Karpas-422 (cell line): ENCODE measurements at regions not wholly inside any gene's neighbourhood (a gene's known extent, or its start where the extent isn't known, plus 50 kb on each side); places are given as distances from the start of the nearest gene placed in this dataset.
"Not testable (repeated sequence)": the region's sequence is repeated elsewhere in the genome, so short reads cannot be mapped to it uniquely, and the experiment has no call there.

Experiments used
- DNase-seq: peaks from one replicate; pipeline ENCODE4 v3.0.0-alpha.2; 2015
- H2AFZ ChIP-seq: fragments of 200-600 bp; sonication (generic); 2 replicates; pipeline ENCODE4 v1.6.1; 2014; ENCODE audit warnings: antibody characterized with exemption, low read length, mixed read lengths
- H3K27ac ChIP-seq: fragments of 200-600 bp; sonication (generic); 2 replicates; pipeline ENCODE4 v1.5.1; 2014; ENCODE audit warnings: mild to moderate bottlenecking, low read length, moderate library complexity
- H3K27me3 ChIP-seq: fragments of 200-600 bp; sonication (generic); 2 replicates; pipeline ENCODE4 v1.6.1; 2014; ENCODE audit warnings: low read length, mixed read lengths
- H3K36me3 ChIP-seq: fragments of 200-600 bp; sonication (generic); 2 replicates; pipeline ENCODE4 v1.6.1; 2014; ENCODE audit warnings: low read length, mixed read lengths; ENCODE audit not compliant: insufficient read depth
- H3K4me1 ChIP-seq: fragments of 200-600 bp; sonication (generic); 2 replicates; pipeline ENCODE4 v1.6.1; 2014; ENCODE audit warnings: mild to moderate bottlenecking, low read length, mixed read lengths
- H3K4me2 ChIP-seq: fragments of 200-600 bp; sonication (generic); 2 replicates; pipeline ENCODE4 v1.6.1; 2014; ENCODE audit warnings: low read length, low read depth, mild to moderate bottlenecking; ENCODE audit not compliant: poor library complexity, severe bottlenecking
- H3K4me3 ChIP-seq: fragments of 200-600 bp; sonication (generic); 2 replicates; pipeline ENCODE4 v1.5.1; 2014; ENCODE audit warnings: mild to moderate bottlenecking, antibody characterized with exemption, low read length, mixed read lengths
- H3K79me2 ChIP-seq: fragments of 200-600 bp; sonication (generic); 2 replicates; pipeline ENCODE4 v1.6.1; 2014; ENCODE audit warnings: mild to moderate bottlenecking, low read length, mixed read lengths
- H3K9ac ChIP-seq: fragments of 200-600 bp; sonication (generic); 2 replicates; pipeline ENCODE4 v1.6.0; 2014; ENCODE audit warnings: low read length
- H3K9me2 ChIP-seq: fragments of 200-600 bp; sonication (generic), shearing (Covaris generic); replicated peaks from 2 replicates; pipeline ENCODE4 v1.6.0; 2014; ENCODE audit warnings: mild to moderate bottlenecking, low read length, moderate library complexity; ENCODE audit not compliant: insufficient read depth
- H3K9me3 ChIP-seq: fragments of 300-700, 200-600 bp; sonication (generic); 2 replicates; pipeline ENCODE4 v1.6.1; 2014; ENCODE audit warnings: low read length, mixed read lengths
- H4K20me1 ChIP-seq: fragments of 200-600 bp; sonication (generic); 2 replicates; pipeline ENCODE4 v1.6.1; 2014; ENCODE audit warnings: mild to moderate bottlenecking, antibody characterized with exemption, low read length, low read depth; ENCODE audit not compliant: insufficient read depth

- Histone ChIP-seq H3K9me3 (no peaks in the 10 kb centered on the region), H3K9ac (no peak overlapping the region), H3K4me3 (no peak overlapping the region), H4K20me1 (no peaks in the 10 kb centered on the region), H3K36me3 (no peaks in the 10 kb centered on the region), H2AFZ (no peak overlapping the region), H3K79me2 (no peaks in the 10 kb centered on the region), H3K4me1 (no peaks in the 10 kb centered on the region), H3K27me3 (no peaks in the 10 kb centered on the region), H3K27ac (no peak overlapping the region), H3K9me2 (no peaks in the 10 kb centered on the region), H3K4me2 (no peak overlapping the region)
- no peak for DNase-seq
These were observed 173.9 kb downstream of the C9orf50 start for GRCh38 chr9:129446828-129447550.

GRCh38 chr9:129445794-129446306 lies 175.1 kb downstream of the C9orf50 start:
- no peak overlapping the region for H3K9ac ChIP-seq
- no peaks in the 10 kb centered on the region for H4K20me1 ChIP-seq
- no peak overlapping the region for H3K4me2 ChIP-seq
- no peaks in the 10 kb centered on the region for H3K4me1 ChIP-seq
- no peak for DNase-seq
- no peaks in the 10 kb centered on the region for H3K36me3 ChIP-seq
- no peaks in the 10 kb centered on the region for H3K79me2 ChIP-seq
- no peaks in the 10 kb centered on the region for H3K27me3 ChIP-seq
- H3K27ac ChIP-seq: no peak overlapping the region
- no peaks in the 10 kb centered on the region for H3K9me3 ChIP-seq
- H3K4me3 ChIP-seq: no peak overlapping the region
- H2AFZ ChIP-seq: no peak overlapping the region
- H3K9me2 ChIP-seq: no peaks in the 10 kb centered on the region

GRCh38 chr9:129443515-129444164 lies 177.3 kb downstream of the C9orf50 start:
- H3K9me3 ChIP-seq, H3K4me3 ChIP-seq, H3K4me2 ChIP-seq, DNase-seq, H3K27ac ChIP-seq, H3K4me1 ChIP-seq, H3K79me2 ChIP-seq, H4K20me1 ChIP-seq, H3K27me3 ChIP-seq, H3K9ac ChIP-seq, H3K9me2 ChIP-seq, H2AFZ ChIP-seq, H3K36me3 ChIP-seq: not testable (repeated sequence)

- Histone ChIP-seq H3K36me3 (no peaks in the 10 kb centered on the region), H3K4me2 (no peak overlapping the region), H3K79me2 (no peaks in the 10 kb centered on the region), H3K9ac (no peak overlapping the region), H4K20me1 (no peaks in the 10 kb centered on the region), H3K4me1 (no peaks in the 10 kb centered on the region), H2AFZ (no peak overlapping the region), H3K27ac (no peak overlapping the region), H3K4me3 (no peak overlapping the region), H3K27me3 (no peaks in the 10 kb centered on the region), H3K9me3 (no peaks in the 10 kb centered on the region), H3K9me2 (no peaks in the 10 kb centered on the region)
- DNase-seq: no peak
These were observed 177.9 kb downstream of the C9orf50 start for GRCh38 chr9:129442803-129443511.

- Histone ChIP-seq H3K36me3 (no peaks in the 10 kb centered on the region), H3K9me3 (no peaks in the 10 kb centered on the region), H3K79me2 (no peaks in the 10 kb centered on the region), H3K27me3 (no peaks in the 10 kb centered on the region), H3K4me1 (no peaks in the 10 kb centered on the region), H3K9me2 (no peaks in the 10 kb centered on the region), H4K20me1 (no peaks in the 10 kb centered on the region), H3K4me2 (no peak overlapping the region), H3K9ac (no peak overlapping the region), H3K4me3 (no peak overlapping the region), H3K27ac (no peak overlapping the region), H2AFZ (no peak overlapping the region)
- no peak for DNase-seq
These were observed 179.0 kb downstream of the C9orf50 start for GRCh38 chr9:129441852-129442251.

GRCh38 chr9:129440435-129441186 lies 180.3 kb downstream of the C9orf50 start:
- no peak overlapping the region for H2AFZ ChIP-seq
- no peak for DNase-seq
- H3K79me2 ChIP-seq: no peaks in the 10 kb centered on the region
- no peak overlapping the region for H3K4me3 ChIP-seq
- no peaks in the 10 kb centered on the region for H3K36me3 ChIP-seq
- H3K9me2 ChIP-seq: no peaks in the 10 kb centered on the region
- no peak overlapping the region for H3K27ac ChIP-seq
- H3K4me2 ChIP-seq: no peak overlapping the region
- no peaks in the 10 kb centered on the region for H4K20me1 ChIP-seq
- no peaks in the 10 kb centered on the region for H3K9me3 ChIP-seq
- H3K27me3 ChIP-seq: no peaks in the 10 kb centered on the region
- no peak overlapping the region for H3K9ac ChIP-seq
- no peaks in the 10 kb centered on the region for H3K4me1 ChIP-seq

- H3K9me3 ChIP-seq: no peaks in the 10 kb centered on the region
- no peaks in the 10 kb centered on the region for H3K79me2 ChIP-seq
- H2AFZ ChIP-seq: no peak overlapping the region
- no peaks in the 10 kb centered on the region for H3K27me3 ChIP-seq
- no peak overlapping the region for H3K27ac ChIP-seq
- no peaks in the 10 kb centered on the region for H3K9me2 ChIP-seq
- no peaks in the 10 kb centered on the region for H3K4me1 ChIP-seq
- no peak for DNase-seq
- H3K9ac ChIP-seq: no peak overlapping the region
- H4K20me1 ChIP-seq: no peaks in the 10 kb centered on the region
- H3K4me2 ChIP-seq: no peak overlapping the region
- H3K4me3 ChIP-seq: no peak overlapping the region
- no peaks in the 10 kb centered on the region for H3K36me3 ChIP-seq
These were observed 181.7 kb downstream of the C9orf50 start for GRCh38 chr9:129439242-129439641.
